Ishikawa (cell line): ENCODE measurements at regions not wholly inside any gene's neighbourhood (a gene's known extent, or its start where the extent isn't known, plus 50 kb on each side); places are given as distances from the start of the nearest gene placed in this dataset.

Source experiments
- CEBPB ChIP-seq: IDR thresholded peaks from 2 replicates; pipeline ENCODE4 v1.6.1; 2012
- CREB1 ChIP-seq: IDR thresholded peaks from 2 replicates; pipeline ENCODE4 v1.6.1; 2012; ENCODE audit warnings: low read depth
- EGR1 ChIP-seq: IDR thresholded peaks from 2 replicates; pipeline ENCODE4 v1.6.1; 2012
- EP300 ChIP-seq: IDR thresholded peaks from 2 replicates; pipeline ENCODE4 v1.6.1; 2012; ENCODE audit warnings: borderline replicate concordance
- FOXM1 ChIP-seq: IDR thresholded peaks from 2 replicates; pipeline ENCODE4 v1.6.1; 2012; ENCODE audit warnings: low read depth, borderline replicate concordance
- MAX ChIP-seq: IDR thresholded peaks from 2 replicates; pipeline ENCODE4 v1.6.1; 2012
- NFIC ChIP-seq: IDR thresholded peaks from 2 replicates; pipeline ENCODE4 v1.6.1; 2012
- RAD21 ChIP-seq: IDR thresholded peaks from 2 replicates; pipeline ENCODE4 v1.6.1; 2012; ENCODE audit warnings: low read depth
- TAF1 ChIP-seq: IDR thresholded peaks from 2 replicates; pipeline ENCODE4 v1.6.1; 2012; ENCODE audit warnings: low read depth, mild to moderate bottlenecking
- TCF12 ChIP-seq: IDR thresholded peaks from 2 replicates; pipeline ENCODE4 v1.6.1; 2012; ENCODE audit warnings: low read depth
- TEAD4 ChIP-seq: IDR thresholded peaks from 2 replicates; pipeline ENCODE4 v1.6.1; 2012
- USF1 ChIP-seq: IDR thresholded peaks from 2 replicates; pipeline ENCODE4 v1.6.1; 2012
- YY1 ChIP-seq: IDR thresholded peaks from 2 replicates; pipeline ENCODE4 v1.6.1; 2012; ENCODE audit warnings: low read depth
- ZBTB7A ChIP-seq: IDR thresholded peaks from 2 replicates; pipeline ENCODE4 v1.6.1; 2012; ENCODE audit warnings: low read depth
- TF ChIP-seq, protein P1 (sequence below): IDR thresholded peaks from 2 replicates; pipeline ENCODE4 v1.6.1; 2012; ENCODE audit warnings: low read depth, mild to moderate bottlenecking

GRCh38 chr20:24805456-24806238 lies 143.4 kb upstream of the CST7 start:
- TF ChIP-seq TEAD4 (no peak), EGR1 (no peak), NFIC (no peak), ZBTB7A (no peak), MAX (no peak), CEBPB (no peak), TAF1 (no peak), CREB1 (no peak), YY1 (no peak), RAD21 (no peak), EP300 (no peak), FOXM1 (no peak), USF1 (no peak), TCF12 (no peak)
- TF ChIP-seq, protein P1, sequence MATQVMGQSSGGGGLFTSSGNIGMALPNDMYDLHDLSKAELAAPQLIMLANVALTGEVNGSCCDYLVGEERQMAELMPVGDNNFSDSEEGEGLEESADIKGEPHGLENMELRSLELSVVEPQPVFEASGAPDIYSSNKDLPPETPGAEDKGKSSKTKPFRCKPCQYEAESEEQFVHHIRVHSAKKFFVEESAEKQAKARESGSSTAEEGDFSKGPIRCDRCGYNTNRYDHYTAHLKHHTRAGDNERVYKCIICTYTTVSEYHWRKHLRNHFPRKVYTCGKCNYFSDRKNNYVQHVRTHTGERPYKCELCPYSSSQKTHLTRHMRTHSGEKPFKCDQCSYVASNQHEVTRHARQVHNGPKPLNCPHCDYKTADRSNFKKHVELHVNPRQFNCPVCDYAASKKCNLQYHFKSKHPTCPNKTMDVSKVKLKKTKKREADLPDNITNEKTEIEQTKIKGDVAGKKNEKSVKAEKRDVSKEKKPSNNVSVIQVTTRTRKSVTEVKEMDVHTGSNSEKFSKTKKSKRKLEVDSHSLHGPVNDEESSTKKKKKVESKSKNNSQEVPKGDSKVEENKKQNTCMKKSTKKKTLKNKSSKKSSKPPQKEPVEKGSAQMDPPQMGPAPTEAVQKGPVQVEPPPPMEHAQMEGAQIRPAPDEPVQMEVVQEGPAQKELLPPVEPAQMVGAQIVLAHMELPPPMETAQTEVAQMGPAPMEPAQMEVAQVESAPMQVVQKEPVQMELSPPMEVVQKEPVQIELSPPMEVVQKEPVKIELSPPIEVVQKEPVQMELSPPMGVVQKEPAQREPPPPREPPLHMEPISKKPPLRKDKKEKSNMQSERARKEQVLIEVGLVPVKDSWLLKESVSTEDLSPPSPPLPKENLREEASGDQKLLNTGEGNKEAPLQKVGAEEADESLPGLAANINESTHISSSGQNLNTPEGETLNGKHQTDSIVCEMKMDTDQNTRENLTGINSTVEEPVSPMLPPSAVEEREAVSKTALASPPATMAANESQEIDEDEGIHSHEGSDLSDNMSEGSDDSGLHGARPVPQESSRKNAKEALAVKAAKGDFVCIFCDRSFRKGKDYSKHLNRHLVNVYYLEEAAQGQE: no peak

DNA sequence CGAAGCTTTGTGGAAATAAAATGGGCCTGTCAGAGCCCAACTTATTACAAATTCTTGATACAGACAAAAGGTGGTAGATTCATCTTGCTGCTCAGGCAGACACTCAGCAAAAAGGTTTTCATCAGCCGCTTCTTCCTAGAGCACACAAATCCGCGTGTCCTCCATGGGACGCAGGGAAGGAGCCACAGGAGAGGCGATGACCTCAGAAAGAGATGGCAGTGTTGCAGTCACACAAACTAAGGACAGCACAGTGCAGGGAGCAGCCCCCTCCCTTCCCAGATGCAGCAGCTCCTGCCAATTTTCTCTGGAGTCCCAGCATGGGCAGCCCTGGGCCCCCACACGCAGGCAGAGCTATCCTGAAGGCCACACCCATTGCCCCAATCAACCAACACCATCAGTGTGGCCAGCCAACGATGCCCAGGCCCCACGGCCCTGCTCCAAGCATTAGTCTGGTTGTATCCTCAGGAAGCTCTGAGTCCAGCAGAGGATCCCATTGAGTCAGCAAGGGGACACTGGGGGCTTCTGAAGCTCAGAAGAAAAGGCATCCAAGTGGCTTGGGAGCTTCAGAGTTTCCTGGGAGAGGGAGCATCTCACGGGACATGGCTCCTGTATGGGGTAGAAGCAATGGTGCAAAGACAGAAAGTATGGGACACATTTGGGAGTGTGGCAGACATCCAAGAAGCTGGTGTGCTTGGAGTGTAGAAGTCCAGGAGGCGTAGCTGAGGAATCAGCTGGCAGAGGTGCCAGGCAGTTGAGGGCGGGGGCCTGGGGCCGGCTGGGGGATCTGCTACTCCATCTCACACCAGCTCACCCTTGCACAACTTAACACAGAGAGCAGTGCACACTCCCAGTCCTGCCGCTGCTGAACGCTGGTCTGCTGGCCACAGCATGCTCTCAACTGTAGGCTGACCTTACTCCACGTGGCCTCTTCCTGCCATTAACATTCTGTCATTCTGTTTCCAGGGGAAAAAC lies 142.1 kb upstream of the CST7 start:
- TF ChIP-seq FOXM1 (no peak), USF1 (no peak), TAF1 (no peak), CREB1 (no peak), EGR1 (no peak), ZBTB7A (no peak)
- TF ChIP-seq, protein P1: no peak

DNA sequence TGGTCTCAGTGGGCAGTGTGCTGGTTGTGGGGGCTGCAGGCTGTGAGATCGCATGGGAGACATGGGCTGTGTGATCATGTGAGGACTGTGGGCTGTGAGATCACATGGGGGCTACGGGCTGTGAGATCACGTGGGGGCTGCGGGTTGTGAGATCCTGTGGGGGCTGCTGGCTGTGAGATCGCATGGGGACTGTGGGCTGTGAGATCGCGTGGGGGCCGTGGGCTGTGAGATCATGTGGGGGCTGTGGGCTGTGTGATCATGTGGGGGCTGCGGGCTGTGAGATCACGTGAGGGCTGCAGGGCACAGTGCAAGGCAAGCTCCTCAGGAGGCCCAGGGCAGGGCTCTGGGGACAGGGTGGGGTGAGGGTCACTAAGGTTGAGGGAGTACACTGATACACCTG lies 140.5 kb upstream of the CST7 start:
- TF ChIP-seq FOXM1 (no peak), RAD21 (no peak), EGR1 (no peak), CREB1 (no peak), YY1 (no peak), MAX (no peak), TEAD4 (no peak), ZBTB7A (no peak), USF1 (no peak), CEBPB (no peak), EP300 (no peak), NFIC (no peak), TCF12 (no peak), TAF1 (no peak)
- TF ChIP-seq, protein P1: no peak
